ENCODE measurements at regions not wholly inside any gene's neighbourhood (a gene's known extent, or its start where the extent isn't known, plus 50 kb on each side); places are given as distances from the start of the nearest gene placed in this dataset.

DNA sequence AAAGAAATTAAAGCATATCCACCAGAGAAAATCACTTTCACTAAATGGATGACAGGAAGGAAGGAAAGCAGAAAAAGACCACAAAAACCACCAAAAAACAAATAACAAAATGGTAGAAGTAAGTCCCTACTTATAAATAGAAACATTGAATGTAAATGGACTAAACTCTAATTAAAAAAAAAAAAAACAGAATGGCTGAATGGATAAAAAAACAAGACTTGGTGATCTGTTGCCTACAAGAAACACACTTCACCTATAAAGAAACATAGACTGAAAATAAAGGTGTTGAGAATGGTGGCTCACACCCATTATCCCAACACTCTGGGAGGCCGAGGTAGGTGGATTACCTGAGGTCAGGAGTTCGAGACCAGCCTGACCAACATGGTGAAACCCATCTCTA lies 122.9 kb downstream of the HMHB1 start:
- POLR2A ChIA-PET, result no interaction called here
- WGBS (ENCODE audit: insufficient coverage), result no CpG with 5 or more reads among the region's 2 CpGs

DNA sequence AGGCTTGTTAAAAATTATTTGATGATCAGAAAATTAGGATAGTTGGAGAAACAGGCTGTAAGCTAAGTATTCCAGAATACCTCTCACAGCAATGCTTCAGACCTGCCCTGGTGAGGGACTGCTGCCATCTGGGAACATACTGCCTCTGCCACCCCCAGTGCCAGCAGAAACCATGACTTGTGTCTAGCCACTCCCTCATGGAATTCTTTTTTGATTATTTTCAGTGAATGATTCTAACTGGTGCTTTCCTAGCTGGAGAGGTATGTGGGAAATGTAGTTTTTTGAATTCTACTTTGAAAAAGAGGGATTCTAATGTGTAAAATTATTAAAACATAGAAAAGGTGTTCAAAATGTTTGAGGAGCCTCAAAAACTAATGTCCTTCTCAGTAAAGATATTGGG lies 126.3 kb downstream of the HMHB1 start:
- Histone ChIP-seq H3K9ac (ENCODE audit: low read length) (no peak overlapping the region), H3K27me3 (replicated peaks in 1 of 4; ENCODE audit: control extremely low read depth in 1 of 4, control insufficient read depth in 3 of 4, insufficient read depth in 4 of 4, low read length in 3 of 4) (no peaks in the 10 kb centered on the region), H3K4me2 (replicated peaks; ENCODE audit: low read depth, low read length, poor library complexity, severe bottlenecking) (no peak overlapping the region), H3K9me3 (ENCODE audit: control extremely low read depth in 1 of 3, control insufficient read depth in 2 of 3, insufficient read depth in 1 of 3, low read length in 2 of 3) (peaks cover 1 to 4% (median 2%) of the 10 kb centered on the region in 3 donors), H3K36me3 (replicated peaks in 1 of 2; ENCODE audit: control extremely low read depth in 1 of 2, control insufficient read depth in 1 of 2, extremely low read depth in 1 of 2, insufficient read depth in 2 of 2, low read length in 1 of 2) (no peaks in the 10 kb centered on the region), H2AFZ (ENCODE audit: insufficient read depth, low read depth, low read length, poor library complexity, severe bottlenecking) (no peak overlapping the region), H4K20me1 (ENCODE audit: control insufficient read depth, insufficient read depth, low read length, poor library complexity, severe bottlenecking) (no peaks in the 10 kb centered on the region), H3K4me1 (ENCODE audit: control insufficient read depth in 2 of 2, insufficient read depth in 2 of 2, low read length in 2 of 2) (no peaks in the 10 kb centered on the region), H3K27ac (ENCODE audit: low read length in 2 of 2) (no peak overlapping the region), H3K4me3 (ENCODE audit: control extremely low read depth in 1 of 5, extremely low read depth in 1 of 5, insufficient read depth in 1 of 5, low read depth in 2 of 5, low read length in 4 of 5) (no peak overlapping the region), H3K79me2 (ENCODE audit: control insufficient read depth, insufficient read depth, low read length) (no peaks in the 10 kb centered on the region)
- Mint-ChIP-seq H3K9me3 (ENCODE audit: insufficient read depth) (peaks cover 16% of the 10 kb centered on the region), H3K4me1 (no peaks in the 10 kb centered on the region), H3K27ac (no peak overlapping the region), H3K27me3 (peaks cover 7% of the 10 kb centered on the region), H3K4me3 (no peak overlapping the region)
- intact Hi-C loops (cut with micrococcal nuclease), result no loop called here
- TF ChIP-seq, protein P1, sequence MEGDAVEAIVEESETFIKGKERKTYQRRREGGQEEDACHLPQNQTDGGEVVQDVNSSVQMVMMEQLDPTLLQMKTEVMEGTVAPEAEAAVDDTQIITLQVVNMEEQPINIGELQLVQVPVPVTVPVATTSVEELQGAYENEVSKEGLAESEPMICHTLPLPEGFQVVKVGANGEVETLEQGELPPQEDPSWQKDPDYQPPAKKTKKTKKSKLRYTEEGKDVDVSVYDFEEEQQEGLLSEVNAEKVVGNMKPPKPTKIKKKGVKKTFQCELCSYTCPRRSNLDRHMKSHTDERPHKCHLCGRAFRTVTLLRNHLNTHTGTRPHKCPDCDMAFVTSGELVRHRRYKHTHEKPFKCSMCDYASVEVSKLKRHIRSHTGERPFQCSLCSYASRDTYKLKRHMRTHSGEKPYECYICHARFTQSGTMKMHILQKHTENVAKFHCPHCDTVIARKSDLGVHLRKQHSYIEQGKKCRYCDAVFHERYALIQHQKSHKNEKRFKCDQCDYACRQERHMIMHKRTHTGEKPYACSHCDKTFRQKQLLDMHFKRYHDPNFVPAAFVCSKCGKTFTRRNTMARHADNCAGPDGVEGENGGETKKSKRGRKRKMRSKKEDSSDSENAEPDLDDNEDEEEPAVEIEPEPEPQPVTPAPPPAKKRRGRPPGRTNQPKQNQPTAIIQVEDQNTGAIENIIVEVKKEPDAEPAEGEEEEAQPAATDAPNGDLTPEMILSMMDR (IDR thresholded peaks at IDR 0.05), result no peak
- no peak for TF ChIP-seq EZH2 (IDR thresholded peaks at IDR 0.05; ENCODE audit: borderline replicate concordance, insufficient read depth, low read depth, low read length, poor library complexity, severe bottlenecking)
- POLR2A ChIA-PET, result no interaction called here
- DNase-seq (no peak), ATAC-seq (ENCODE audit: low read depth) (no peak)
- CTCF ChIA-PET, result no interaction called here

More for the DNA sequence above, 122.9 kb downstream of the HMHB1 start:
- Histone ChIP-seq H3K9ac (ENCODE audit: low read length) (no peak overlapping the region), H3K4me3 (ENCODE audit: control extremely low read depth in 1 of 5, extremely low read depth in 1 of 5, insufficient read depth in 1 of 5, low read depth in 2 of 5, low read length in 4 of 5) (no peak overlapping the region), H3K4me2 (replicated peaks; ENCODE audit: low read depth, low read length, poor library complexity, severe bottlenecking) (no peak overlapping the region), H3K36me3 (replicated peaks in 1 of 2; ENCODE audit: control extremely low read depth in 1 of 2, control insufficient read depth in 1 of 2, extremely low read depth in 1 of 2, insufficient read depth in 2 of 2, low read length in 1 of 2) (no peaks in the 10 kb centered on the region), H3K27me3 (replicated peaks in 1 of 4; ENCODE audit: control extremely low read depth in 1 of 4, control insufficient read depth in 3 of 4, insufficient read depth in 4 of 4, low read length in 3 of 4) (no peaks in the 10 kb centered on the region), H2AFZ (ENCODE audit: insufficient read depth, low read depth, low read length, poor library complexity, severe bottlenecking) (no peak overlapping the region), H3K79me2 (ENCODE audit: control insufficient read depth, insufficient read depth, low read length) (no peaks in the 10 kb centered on the region), H4K20me1 (ENCODE audit: control insufficient read depth, insufficient read depth, low read length, poor library complexity, severe bottlenecking) (no peaks in the 10 kb centered on the region), H3K9me3 (ENCODE audit: control extremely low read depth in 1 of 3, control insufficient read depth in 2 of 3, insufficient read depth in 1 of 3, low read length in 2 of 3) (peaks cover 0 to 4% (median 2%) of the 10 kb centered on the region in 3 donors), H3K4me1 (ENCODE audit: control insufficient read depth in 2 of 2, insufficient read depth in 2 of 2, low read length in 2 of 2) (no peaks in the 10 kb centered on the region), H3K27ac (ENCODE audit: low read length in 2 of 2) (no peak overlapping the region)
- CTCF ChIA-PET, result no interaction called here
- H3K27ac Mint-ChIP-seq, result no peak overlapping the region
- peaks cover 12% of the 10 kb centered on the region for H3K9me3 Mint-ChIP-seq (ENCODE audit: insufficient read depth)
- H3K4me3 Mint-ChIP-seq, result no peak overlapping the region
- DNase-seq, result no peak
- no peak for TF ChIP-seq EZH2 (IDR thresholded peaks at IDR 0.05; ENCODE audit: borderline replicate concordance, insufficient read depth, low read depth, low read length, poor library complexity, severe bottlenecking)
- TF ChIP-seq, protein P1 (IDR thresholded peaks at IDR 0.05), result no peak
- no peaks in the 10 kb centered on the region for H3K4me1 Mint-ChIP-seq
- no peak for ATAC-seq (ENCODE audit: low read depth)
- intact Hi-C loops (cut with micrococcal nuclease), result no loop called here
- H3K27me3 Mint-ChIP-seq, result peaks cover 15% of the 10 kb centered on the region
